ENCODE measurements at regions not wholly inside any gene's neighbourhood (a gene's known extent, or its start where the extent isn't known, plus 50 kb on each side); places are given as distances from the start of the nearest gene placed in this dataset.

DNA sequence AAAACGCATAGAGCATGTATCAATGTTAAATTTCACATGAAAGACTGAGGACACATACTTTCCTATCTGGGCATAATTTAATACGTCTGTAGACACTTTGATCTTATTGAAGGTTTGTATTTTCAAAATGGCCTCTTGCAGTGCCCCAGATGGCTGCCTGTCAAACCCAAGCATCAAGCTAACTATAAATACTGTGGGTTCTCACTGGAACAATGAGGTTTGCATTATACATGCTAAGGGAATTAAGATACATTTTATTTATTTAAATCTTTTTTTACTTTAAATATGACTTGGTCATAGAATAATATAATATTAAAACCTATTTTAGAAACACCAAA is 702.9 kb upstream of the GRAMD2B start:
- DNase-seq: no peak

DNA sequence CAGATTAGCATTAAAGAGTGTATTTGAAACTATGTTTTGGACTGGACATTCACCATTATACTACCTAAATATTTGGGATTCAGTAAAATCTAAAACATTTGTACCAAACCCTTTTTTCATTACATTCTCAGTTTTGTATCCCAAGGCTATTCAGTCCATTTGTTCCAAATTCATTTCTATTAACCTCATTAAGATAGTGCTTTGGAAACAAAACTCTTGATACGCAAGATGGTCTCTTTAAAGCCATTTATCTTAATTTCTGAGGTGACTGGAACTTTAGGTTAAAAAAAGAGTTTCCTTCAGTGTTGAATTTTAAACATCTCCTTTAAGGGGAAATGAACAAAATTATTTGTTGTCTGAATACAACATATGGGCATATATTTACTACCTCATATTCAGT is 702.5 kb upstream of the GRAMD2B start:
- DNase-seq: no peak

DNA sequence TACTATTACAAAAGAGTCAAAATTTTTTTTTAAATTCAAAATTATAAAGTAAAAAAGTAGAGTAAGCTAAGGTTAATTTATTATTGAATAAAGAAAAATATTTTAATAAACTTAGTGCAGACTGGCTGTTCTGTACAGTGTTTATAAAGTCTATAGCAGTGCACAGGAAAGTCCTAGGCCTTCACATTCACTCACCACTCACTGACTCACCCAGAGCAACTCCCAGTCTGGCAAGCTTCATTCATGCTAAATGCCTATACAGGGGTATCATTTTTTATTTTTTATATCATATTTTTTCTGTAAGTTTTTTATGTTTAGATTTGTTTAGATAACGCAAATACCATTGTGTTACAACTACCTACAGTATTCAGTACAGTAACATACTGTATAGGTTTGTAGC is 700.7 kb upstream of the GRAMD2B start:
- no peak for DNase-seq

DNA sequence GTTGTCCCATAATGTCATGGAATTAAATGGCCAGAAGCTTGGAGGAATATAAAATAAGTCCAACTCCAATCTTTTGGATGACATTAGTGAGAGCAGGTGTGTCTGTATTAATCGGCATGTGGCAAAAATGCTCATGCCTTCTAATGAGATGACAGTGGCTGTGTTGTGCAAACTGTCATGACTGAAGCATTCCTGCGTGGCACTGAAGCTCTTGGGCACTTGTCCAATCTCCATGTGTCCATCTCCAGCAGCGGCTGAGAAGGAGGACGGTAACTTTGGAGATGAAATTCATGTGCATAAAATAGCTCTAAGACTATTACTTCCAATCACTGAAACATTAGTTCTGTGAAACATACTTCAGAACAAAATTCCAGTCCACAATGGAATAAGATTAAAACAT is 697.5 kb upstream of the GRAMD2B start:
- DNase-seq: no peak

DNA sequence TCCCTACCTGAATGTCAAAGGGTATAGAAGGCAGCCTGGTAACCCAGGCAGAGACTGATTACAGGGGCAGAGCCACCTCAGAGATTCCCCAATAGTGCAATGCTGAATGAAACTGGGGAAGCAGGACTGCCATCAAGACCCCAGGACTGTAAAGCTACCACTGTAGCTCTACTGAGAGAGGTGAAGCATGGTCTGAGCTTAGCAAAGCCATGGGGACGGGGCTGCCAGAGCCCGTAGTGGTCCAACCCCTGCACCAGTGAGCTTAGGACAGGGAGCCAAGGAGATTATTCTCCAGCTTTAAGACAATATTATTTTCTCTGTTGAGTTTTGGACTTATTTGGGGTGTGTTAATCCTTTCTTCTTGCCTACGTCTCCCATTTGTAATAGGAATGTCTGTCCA is 679.3 kb upstream of the GRAMD2B start:
- DNase-seq: no peak

DNA sequence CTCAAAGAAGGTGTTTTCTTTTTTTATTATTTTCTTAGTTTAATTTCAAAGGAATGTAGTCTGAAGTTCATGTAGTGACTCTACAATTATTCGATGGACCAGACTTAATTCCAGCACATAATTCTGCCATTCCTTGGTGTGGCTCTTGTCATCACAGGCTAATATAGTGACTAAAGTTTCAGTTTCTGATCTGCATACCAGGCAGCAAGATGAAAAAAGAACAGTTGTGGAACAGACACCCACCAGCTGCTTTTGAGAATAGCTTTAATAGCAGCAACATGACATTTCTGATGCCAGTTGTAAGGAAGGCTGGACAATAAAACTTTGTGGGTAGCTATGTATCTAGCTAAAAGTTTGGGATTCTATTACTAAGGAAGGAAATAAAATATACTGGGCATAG is 676.3 kb upstream of the GRAMD2B start:
- DNase-seq: no peak

DNA sequence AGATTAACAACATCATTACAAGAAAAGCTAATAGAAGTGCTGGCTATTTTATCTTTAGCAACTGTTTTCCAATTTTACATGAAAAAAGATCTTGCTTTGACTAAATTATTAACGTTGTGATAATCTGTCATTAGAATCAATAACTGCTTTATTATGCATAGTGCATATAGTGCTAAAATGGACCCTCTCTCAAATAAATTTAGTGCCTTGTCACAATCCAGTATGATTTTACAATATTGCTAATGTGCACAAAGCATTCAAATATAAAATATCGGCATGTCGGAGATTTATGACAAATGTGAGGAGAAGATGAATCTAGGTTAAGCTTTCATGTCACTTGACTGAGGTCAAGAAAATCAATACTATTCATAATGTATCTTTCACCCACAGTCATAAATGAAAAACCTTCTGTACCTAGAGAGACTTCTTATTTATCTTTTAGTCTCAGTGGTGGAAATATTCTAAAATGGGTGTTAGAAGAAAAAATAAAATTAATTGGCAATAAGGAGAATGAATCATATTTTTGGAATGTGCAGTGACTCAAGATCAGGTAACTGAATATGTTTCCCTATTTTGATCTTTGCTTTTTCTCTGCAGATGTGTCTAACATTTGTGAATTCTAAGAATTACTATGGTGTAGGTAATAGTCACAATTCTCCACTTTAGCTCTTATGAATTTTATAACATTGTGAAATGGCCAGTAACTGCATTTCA is 672.9 kb upstream of the GRAMD2B start:
- DNase-seq: no peak

DNA sequence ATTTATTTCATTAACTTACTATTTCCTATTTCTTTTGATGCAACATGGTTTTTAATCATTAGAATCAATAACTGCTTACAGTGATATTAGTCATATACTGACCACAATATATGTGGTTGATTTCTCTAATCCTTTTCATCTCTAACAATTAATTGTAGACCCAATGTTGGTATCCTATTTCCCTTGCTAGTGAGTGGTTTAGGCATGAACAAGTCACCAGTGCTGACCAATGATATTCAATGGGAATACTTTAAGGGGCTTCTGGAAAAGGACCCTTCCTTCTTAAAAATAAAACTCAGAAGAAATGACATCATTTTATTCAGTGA is 672.4 kb upstream of the GRAMD2B start:
- no peak for DNase-seq

DNA sequence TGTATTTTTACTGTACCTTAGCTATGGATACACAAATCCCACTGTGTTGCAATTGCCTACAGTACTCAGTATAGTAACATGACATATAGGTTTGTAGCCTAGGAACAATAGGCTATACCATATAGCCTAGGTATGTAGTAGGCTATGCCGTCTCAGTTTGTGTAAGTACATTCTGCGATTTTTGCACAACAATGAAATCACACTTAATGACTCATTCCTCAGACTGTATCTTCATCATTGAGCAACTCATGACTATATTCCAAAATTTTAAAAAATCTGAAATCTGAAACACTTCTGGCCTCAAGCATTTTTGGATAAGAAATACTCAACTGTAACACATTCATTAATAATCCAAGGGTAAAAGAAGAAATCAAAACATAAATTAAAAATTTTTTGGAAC is 666.8 kb upstream of the GRAMD2B start:
- no peak for DNase-seq

DNA sequence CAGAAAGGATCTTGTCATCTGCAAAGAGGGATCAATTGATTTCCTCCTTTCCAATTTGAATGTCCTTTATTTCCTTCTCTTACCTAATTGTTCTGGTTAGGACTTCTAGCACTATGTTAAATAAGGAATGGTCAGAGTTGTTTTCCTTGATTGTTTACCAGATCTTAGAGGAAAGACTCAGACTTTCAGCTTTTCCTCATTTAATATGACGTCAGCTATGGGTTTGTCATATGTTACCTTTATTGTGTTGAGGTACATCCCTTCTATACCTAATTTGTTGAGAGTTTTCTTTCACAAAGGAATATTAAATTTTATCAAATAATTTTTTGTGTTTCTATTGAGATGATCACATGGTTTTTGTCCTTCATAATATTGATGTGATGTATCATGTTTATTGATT is 656.5 kb upstream of the GRAMD2B start:
- no peak for DNase-seq

DNA sequence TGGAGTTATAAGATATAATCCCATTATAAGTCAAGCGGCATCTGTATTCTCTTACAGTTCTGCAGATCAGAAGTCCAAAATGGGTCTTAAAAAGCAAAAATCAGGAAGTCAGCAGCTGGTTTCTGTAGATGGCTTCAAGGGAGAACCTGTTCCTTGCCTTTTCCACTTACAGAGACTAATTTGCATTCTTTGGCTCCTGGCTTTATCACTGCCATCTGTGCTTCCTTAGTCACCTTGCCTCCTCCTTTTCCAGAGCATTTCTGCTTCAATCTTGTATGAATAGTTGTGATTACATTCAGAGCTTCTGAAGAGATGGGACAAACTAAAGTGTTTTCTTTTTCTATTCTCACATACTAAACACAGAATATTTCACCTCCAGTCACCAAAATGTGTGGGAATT is 647.3 kb upstream of the GRAMD2B start:
- DNase-seq: no peak

DNA sequence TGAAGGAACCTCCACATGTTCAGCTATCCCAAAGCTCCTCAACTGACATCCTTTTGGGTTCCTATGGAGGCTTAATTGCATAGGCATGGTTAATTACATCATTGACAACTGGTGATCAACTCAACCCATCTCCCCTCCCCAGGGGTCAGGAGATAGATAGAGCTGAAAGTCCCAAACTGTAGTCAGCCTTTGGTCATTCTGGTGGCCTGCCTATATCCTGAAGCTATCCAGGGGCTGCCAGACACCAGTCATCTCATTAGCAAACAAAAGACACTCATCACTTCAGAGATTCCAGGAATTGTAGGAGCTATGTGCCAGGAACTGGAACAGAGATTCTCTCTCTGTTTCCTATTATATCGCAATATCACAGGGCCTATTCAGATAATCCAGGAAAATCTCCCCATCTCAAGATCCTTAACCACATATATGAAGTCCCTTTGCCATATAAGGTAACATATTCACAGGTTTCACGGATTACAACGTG is 646.5 kb upstream of the GRAMD2B start:
- no peak for DNase-seq

DNA sequence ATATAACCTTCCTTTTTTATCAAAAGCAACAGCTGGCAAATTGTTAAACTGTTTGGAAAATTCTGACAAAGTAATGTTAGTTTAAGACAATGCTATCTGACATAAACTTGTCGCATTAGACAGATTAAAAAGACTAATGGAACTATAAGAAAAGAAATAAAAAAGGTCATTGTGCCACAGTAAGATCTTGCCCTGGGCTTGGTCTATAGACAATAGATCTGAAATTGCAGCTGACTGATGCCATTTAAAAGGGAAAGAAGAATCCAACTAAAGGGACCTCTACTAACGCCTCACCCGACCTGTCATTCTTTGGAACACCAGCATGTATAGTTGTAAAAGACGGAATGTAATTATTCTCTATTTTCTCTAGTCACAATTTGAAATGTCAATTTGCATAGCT is 644.4 kb upstream of the GRAMD2B start:
- no peak for DNase-seq

DNA sequence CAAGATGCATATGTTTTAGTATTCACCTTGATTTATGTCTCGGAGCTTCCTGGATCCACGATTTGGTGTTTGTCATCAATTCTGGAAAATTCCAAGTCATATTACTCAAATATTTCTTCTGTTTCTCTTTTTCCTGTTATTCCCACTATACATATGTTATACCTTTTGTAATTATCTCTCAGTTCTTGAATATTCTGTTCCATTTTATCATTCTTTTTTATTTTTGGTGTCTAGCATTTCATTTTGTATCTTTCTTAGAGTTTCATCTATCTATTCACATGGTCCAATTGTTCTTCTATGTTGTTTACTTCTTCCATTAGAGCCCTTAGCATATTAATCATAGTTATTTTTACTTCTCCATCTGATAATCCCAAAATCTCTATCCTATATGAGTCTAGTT is 637.8 kb upstream of the GRAMD2B start:
- no peak for DNase-seq

DNA sequence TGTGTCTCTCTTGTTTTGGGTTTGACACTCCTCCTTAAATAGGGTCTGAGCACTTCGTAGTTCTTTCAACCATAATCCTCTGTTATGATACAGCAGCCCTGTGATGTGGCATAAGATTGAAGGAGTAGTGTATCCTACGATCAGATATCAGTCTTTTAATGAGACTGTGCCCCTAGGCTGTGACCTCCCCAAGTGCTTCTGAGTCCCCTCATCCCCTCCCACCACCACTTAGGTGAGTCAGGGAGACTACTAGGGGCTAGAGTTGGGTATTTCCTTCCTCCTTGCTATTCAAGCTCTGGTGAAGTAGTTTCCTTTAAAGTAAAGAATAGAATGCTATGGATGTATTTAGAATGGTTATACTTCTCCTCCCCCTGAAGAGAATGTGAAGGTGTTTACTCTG is 637.2 kb upstream of the GRAMD2B start:
- no peak for DNase-seq

DNA sequence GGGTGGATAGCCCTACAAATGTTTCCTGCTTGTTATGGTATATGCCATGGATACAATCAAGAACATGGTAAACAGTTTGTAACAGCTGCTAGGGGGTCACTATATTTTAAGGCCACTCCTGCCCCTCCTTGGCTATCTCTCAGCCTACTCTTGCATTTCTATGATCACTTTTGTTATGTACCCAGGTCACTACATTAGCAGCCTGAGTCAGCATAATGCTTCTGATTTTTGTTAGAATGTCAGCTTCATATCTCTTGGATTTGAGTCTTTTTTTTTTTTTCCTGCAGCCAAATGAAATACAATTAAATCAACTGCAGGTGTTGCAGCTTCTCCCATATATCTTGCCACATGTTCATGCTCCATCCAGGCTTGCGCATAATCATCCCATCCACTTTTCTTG is 629.7 kb upstream of the GRAMD2B start:
- DNase-seq: no peak

DNA sequence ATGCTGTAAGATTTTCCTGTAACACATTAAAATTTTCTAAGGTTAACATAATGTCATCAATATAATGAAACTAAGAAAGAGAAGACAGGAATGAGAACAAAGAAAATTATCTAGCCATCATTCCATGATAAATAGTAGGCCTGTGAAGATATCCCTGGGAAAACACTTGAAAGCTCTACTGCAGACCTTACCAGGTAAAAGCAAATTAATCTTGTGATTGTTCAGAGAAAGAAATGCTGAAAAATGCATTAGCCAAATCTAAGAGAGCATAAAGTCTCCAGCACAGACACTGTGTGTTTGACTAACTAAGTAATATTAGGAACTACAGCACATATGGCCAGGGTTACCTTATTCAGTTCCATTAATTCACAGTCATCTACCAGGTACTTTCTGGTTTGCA is 628.3 kb upstream of the GRAMD2B start:
- no peak for DNase-seq

DNA sequence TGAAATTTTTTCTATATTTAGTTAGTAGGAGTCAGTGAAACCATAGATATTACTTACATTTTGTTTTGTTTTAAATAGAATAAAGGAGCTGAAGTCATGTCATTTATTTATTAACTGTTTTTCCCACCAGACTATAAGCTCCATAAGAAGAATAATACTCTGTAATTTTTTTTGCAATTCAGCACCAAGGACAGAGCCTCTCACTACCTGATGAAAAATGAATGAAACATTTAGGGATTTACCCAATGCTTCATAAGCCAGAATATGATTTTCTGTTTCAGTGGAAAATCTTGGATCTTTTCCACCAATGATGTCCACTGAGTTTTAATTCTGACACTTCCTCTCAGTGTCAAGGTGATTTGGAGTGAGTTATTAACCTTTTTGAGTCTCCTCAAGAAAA is 624.9 kb upstream of the GRAMD2B start:
- DNase-seq: no peak

DNA sequence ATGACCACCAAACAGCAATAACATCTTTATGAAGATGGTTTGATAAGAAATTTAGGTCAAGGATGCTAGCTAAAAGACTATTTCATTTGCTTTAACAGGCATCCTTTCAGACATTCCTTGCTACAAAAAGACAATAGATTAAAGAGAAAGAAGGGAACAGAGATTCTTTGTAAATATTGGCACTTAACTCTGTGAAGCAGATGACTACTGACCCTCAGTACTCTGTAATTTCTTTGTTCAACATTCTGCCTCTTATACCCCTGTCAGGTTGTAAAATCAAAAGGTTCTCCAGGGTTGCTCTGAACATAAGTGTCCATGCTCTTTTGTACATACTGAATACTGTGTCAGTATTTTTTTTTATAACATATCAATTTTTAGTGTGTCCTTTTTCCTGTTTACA is 610.6 kb upstream of the GRAMD2B start:
- no peak for DNase-seq

DNA sequence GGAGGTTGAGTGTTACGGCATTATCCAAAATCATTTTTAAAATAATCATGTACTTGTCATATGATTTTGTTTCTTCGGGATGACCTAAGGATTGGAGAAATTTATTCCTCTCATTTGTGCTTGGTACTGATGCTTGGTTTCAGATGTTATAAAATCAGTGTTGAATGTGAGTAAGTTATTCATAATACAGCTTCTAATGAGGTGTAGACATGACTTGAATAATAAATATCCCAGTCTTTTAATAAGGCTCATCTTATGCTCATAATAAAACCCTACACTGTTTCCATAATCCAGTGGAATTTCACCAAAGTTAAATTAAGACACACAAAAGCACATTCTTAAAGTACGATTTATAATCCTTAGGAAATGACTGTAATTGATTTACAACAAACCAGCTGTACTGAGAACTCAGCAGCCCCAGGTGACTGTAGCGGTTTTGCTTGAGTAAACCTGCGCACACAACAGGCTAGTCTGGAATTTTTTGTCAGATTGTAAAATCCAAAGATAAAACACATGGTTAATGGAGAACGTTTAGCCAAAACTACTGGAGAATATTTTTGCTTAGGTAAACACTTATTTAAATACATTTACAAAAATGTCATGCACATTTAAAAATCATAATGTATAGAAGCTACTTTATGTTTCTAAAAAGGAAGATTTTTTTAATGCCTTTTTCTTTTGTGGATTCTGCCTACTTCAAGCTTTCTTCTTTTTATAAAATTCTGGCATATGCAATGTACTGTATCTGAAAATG is 609.8 kb upstream of the GRAMD2B start:
- no peak for DNase-seq

DNA sequence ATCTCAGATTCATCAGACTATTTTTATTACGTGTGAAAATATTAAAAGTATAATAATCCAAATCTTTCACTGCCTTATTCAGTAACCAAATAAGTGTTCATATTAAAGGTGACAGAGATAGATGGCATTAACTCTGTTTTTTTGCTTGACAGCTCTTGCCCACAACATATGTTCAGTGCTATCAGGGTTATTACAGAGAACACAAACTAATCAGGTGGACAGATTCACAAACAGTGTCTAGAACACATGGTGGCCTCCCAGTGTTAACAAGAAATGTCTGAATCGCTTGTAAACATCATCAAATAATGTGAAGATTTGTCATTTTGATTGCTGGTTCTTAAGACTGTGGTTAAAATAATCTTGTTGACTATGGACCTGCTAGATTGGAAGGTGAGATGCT is 609.1 kb upstream of the GRAMD2B start:
- DNase-seq: no peak

DNA sequence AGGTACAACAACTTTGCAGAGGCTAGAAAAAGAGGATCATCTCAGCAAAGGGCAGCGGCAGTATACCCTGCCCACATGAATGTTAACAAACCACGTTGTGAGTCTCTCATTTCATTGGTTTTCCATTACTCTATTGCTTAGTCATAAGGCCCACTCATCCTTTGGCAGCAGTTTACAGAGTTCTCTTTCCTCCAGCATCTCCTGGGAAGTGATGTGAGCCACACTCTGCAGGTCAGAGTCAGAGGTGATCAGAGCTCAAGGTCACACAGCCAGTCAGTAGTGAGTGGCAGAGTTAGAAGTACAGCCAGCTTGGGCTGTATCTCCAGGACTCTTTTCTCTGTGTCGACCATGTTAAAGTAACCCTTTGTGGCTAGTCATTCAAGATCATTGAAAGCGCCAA is 599.6 kb upstream of the GRAMD2B start:
- DNase-seq: no peak

DNA sequence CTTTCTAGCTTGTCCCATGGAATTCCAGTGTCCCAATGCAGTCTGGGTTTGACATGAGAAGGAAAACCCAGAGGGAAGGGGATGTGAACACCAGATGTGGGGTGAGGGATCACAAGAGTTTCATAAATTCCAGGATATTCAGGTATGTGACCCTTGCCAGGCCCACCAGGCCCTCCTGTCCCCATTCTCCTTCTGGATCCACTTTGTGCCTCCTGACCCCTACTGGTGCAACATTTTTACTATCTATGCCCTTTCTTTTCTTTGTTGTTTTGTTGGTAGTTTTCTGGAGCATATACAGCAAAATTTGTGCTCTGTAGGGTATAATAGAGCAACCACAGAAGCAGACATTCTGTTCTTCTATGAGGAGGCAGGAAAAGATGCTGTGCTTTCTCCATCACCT is 597.0 kb upstream of the GRAMD2B start:
- no peak for DNase-seq

DNA sequence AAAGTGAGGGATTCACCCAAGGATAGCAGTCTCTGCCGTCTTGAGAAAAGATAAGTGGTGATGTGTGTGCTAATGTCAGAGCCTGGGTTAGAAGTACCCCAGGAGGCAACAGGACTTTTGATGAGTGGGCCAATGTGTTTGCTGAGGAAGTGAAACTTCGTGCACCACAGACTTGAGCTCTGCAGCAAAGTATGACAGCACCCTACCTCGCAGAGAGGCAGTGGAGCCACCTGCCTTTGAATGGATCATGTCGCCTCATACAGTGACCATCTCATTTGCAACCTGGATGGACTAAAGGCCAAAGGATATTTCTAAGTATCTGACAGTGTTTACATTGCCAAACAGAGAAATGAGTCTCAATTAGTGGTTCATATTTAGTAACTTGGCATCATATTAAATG is 593.9 kb upstream of the GRAMD2B start:
- DNase-seq: no peak

DNA sequence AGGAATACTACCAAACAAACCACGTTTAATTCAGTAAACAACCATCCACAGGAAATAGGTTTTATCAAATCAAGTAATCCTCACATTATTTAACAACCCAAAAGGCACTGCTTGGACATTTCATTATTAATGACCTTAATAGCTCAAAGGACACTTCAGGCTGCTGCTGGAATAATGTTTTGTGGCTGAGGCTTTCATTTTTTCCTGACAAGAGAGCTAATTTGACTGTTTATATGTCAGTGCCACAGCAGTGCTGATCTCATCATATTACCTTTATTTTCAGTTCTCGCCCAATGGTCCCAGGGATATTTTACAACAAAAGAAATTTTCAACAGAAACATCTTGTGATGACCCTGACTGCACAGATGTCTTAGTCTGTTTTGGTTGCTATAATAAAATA is 589.8 kb upstream of the GRAMD2B start:
- DNase-seq: no peak
